ENCODE measurements at regions not wholly inside any gene's neighbourhood (a gene's known extent, or its start where the extent isn't known, plus 50 kb on each side); places are given as distances from the start of the nearest gene placed in this dataset.

- H3K27ac Mint-ChIP-seq (ENCODE audit: low read depth, unreplicated experiment): no peak overlapping the region
- no peaks in the 10 kb centered on the region for H3K9me3 Mint-ChIP-seq (ENCODE audit: unreplicated experiment)
- TF ChIP-seq CTCF (IDR thresholded peaks at IDR 0.05; ENCODE audit: unreplicated experiment): no peak
- H3K36me3 Mint-ChIP-seq (ENCODE audit: insufficient read depth, unreplicated experiment): no peaks in the 10 kb centered on the region
- no peak overlapping the region for H3K4me3 Mint-ChIP-seq (ENCODE audit: unreplicated experiment)
- POLR2A ChIA-PET: no interaction called here
- intact Hi-C loops (cut with micrococcal nuclease): no loop called here
- no TSS peak for BruUV-seq (replicated peaks)
- no peak for DNase-seq (ENCODE audit: unreplicated experiment)
- CTCF ChIA-PET: no interaction called here
- peaks cover 7% of the 10 kb centered on the region for H3K4me1 Mint-ChIP-seq (ENCODE audit: insufficient read depth, unreplicated experiment)
- H3K27me3 Mint-ChIP-seq (ENCODE audit: insufficient read depth, unreplicated experiment): no peaks in the 10 kb centered on the region
Measured at GRCh38 chr6:49052901-49053300, 410.2 kb downstream of the MMUT start.

- BruUV-seq (replicated peaks): no TSS peak
- H3K4me1 Mint-ChIP-seq (ENCODE audit: insufficient read depth, unreplicated experiment): peaks cover 7% of the 10 kb centered on the region
- intact Hi-C loops (cut with micrococcal nuclease): no loop called here
- TF ChIP-seq CTCF (IDR thresholded peaks at IDR 0.05; ENCODE audit: unreplicated experiment): no peak
- ChIA-PET CTCF (interaction anchor here (0.6 kb wide), 1 partner anchor 46 kb away, joined by 4 read pairs; no protein-coding TSS in a partner anchor), POLR2A (interaction anchor here (0.6 kb wide), 1 partner anchor 815 kb away, joined by 4 read pairs; no protein-coding TSS in a partner anchor)
- no peaks in the 10 kb centered on the region for H3K9me3 Mint-ChIP-seq (ENCODE audit: unreplicated experiment)
- DNase-seq (ENCODE audit: unreplicated experiment): no peak
- H3K27me3 Mint-ChIP-seq (ENCODE audit: insufficient read depth, unreplicated experiment): no peaks in the 10 kb centered on the region
- no peak overlapping the region for H3K4me3 Mint-ChIP-seq (ENCODE audit: unreplicated experiment)
- H3K36me3 Mint-ChIP-seq (ENCODE audit: insufficient read depth, unreplicated experiment): no peaks in the 10 kb centered on the region
- no peak overlapping the region for H3K27ac Mint-ChIP-seq (ENCODE audit: low read depth, unreplicated experiment)
Measured at GRCh38 chr6:49051281-49051680, 411.8 kb downstream of the MMUT start.

GRCh38 chr6:49050584-49050983 lies 412.5 kb downstream of the MMUT start:
- CTCF ChIA-PET: no interaction called here
- H3K27me3 Mint-ChIP-seq (ENCODE audit: insufficient read depth, unreplicated experiment): no peaks in the 10 kb centered on the region
- no TSS peak for BruUV-seq (replicated peaks)
- POLR2A ChIA-PET: interaction anchor here (1.0 kb wide), 1 partner anchor 11 kb away, joined by 4 read pairs; no protein-coding TSS in a partner anchor
- no peaks in the 10 kb centered on the region for H3K36me3 Mint-ChIP-seq (ENCODE audit: insufficient read depth, unreplicated experiment)
- intact Hi-C loops (cut with micrococcal nuclease): no loop called here
- no peak for TF ChIP-seq CTCF (IDR thresholded peaks at IDR 0.05; ENCODE audit: unreplicated experiment)
- no peak for DNase-seq (ENCODE audit: unreplicated experiment)
- no peak overlapping the region for H3K27ac Mint-ChIP-seq (ENCODE audit: low read depth, unreplicated experiment)
- peaks cover 7% of the 10 kb centered on the region for H3K4me1 Mint-ChIP-seq (ENCODE audit: insufficient read depth, unreplicated experiment)
- peaks cover 5% of the 10 kb centered on the region for H3K9me3 Mint-ChIP-seq (ENCODE audit: unreplicated experiment)
- no peak overlapping the region for H3K4me3 Mint-ChIP-seq (ENCODE audit: unreplicated experiment)

- no peak overlapping the region for H3K27ac Mint-ChIP-seq (ENCODE audit: low read depth, unreplicated experiment)
- peaks cover 7% of the 10 kb centered on the region for H3K9me3 Mint-ChIP-seq (ENCODE audit: unreplicated experiment)
- no TSS peak for BruUV-seq (replicated peaks)
- intact Hi-C loops (cut with micrococcal nuclease): no loop called here
- no peak for TF ChIP-seq CTCF (IDR thresholded peaks at IDR 0.05; ENCODE audit: unreplicated experiment)
- no peak for DNase-seq (ENCODE audit: unreplicated experiment)
- POLR2A ChIA-PET: interaction anchor here (0.6 kb wide), 1 partner anchor 12 kb away, joined by 3 read pairs; no protein-coding TSS in a partner anchor
- CTCF ChIA-PET: interaction anchor here (0.5 kb wide), 1 partner anchor 1249 kb away, joined by 3 read pairs; no protein-coding TSS in a partner anchor
- no peak overlapping the region for H3K4me3 Mint-ChIP-seq (ENCODE audit: unreplicated experiment)
- H3K4me1 Mint-ChIP-seq (ENCODE audit: insufficient read depth, unreplicated experiment): no peaks in the 10 kb centered on the region
- H3K36me3 Mint-ChIP-seq (ENCODE audit: insufficient read depth, unreplicated experiment): no peaks in the 10 kb centered on the region
- H3K27me3 Mint-ChIP-seq (ENCODE audit: insufficient read depth, unreplicated experiment): no peaks in the 10 kb centered on the region
Measured at GRCh38 chr6:49038294-49038822, 424.7 kb downstream of the MMUT start.

All from MCF 10A (cell line).